Adrenal gland (tissue), 9 donors: ENCODE measurements at regions not wholly inside any gene's neighbourhood (a gene's known extent, or its start where the extent isn't known, plus 50 kb on each side); places are given as distances from the start of the nearest gene placed in this dataset.
"Not testable (repeated sequence)": the region's sequence is repeated elsewhere in the genome, so short reads cannot be mapped to it uniquely, and the experiment has no call there.

Experiments used
- DNase-seq, 7 donors: peaks; one replicate each; pipeline ENCODE4 v3.0.0-alpha.2; 2019 to 2020
- H3K27ac ChIP-seq, 5 donors: fragments of 200-600 bp; sonication (generic) in 4 of 5; 1 replicate in 3 of 5; 2 replicates in 2 of 5; pipeline versions ENCODE4 v1.5.1 to v1.8.0; 2016 to 2020; ENCODE audit warnings: mild to moderate bottlenecking in 1 of 5
- H3K27me3 ChIP-seq: fragments of 200-600 bp; 2 replicates; pipeline ENCODE4 v1.8.0; 2021
- H3K36me3 ChIP-seq, 2 donors: fragments of 200-600 bp; replicated peaks in 1 of 2; 1 replicate in 1 of 2; 2 replicates in 1 of 2; pipeline versions ENCODE4 v1.5.1 to v1.8.0; 2018 to 2022
- H3K4me1 ChIP-seq, 2 donors: fragments of 200-600 bp; replicated peaks in 1 of 2; 1 replicate in 1 of 2; 2 replicates in 1 of 2; pipeline versions ENCODE4 v1.5.1 to v1.8.0; 2018 to 2021
- H3K4me3 ChIP-seq, 4 donors: fragments of 200-600 bp; sonication (generic) in 3 of 4; one replicate each; pipeline ENCODE4 v1.5.1; 2016 to 2018
- H3K9me3 ChIP-seq, 3 donors: fragments of 200-600 bp; sonication (generic) in 1 of 3; replicated peaks in 1 of 3; 1 replicate in 2 of 3; 2 replicates in 1 of 3; pipeline versions ENCODE4 v1.5.1 to v1.8.0; 2016 to 2021
- CTCF ChIP-seq, 6 experiments: fragments of 450-650 bp in 4 of 6; fragments of 200-600 bp in 2 of 6; sonication (generic) in 1 of 6; IDR thresholded peaks; 1 replicate in 5 of 6; 2 replicates in 1 of 6; pipeline versions ENCODE4 v1.5.1 to v1.8.0; 2016 to 2021; ENCODE audit warnings: antibody characterized with exemption in 6 of 6, mild to moderate bottlenecking in 2 of 6, moderate library complexity in 1 of 6
- POLR2A ChIP-seq, 2 donors: fragments of 450-650 bp; IDR thresholded peaks; one replicate each; pipeline ENCODE4 v1.6.1; 2017; ENCODE audit warnings: antibody characterized with exemption in 2 of 2, mild to moderate bottlenecking in 2 of 2, moderate library complexity in 1 of 2
- WGBS, 4 donors: extraction: QIAGEN DNeasy Blood & Tissue Kit in 2 of 4; methylation state at CpG; one replicate each; pipeline versions ENCODE4 v1.1.5 to v1.1.7; 2013 to 2017; 5-methylcytosine and 5-hydroxymethylcytosine counted together
- intact Hi-C, 2 donors: fragments of 100-400 bp; cut with DNase I; formaldehyde crosslinking; loops; one replicate each; pipeline versions ENCODE4 v1.14.1 to v1.15.0; 2022 to 2023
- donor health status: healthy with polysubstance abuse.
- donor health status: Bipolar disorder and iron deficiency.
- donor health status: DM: yes; HTN: yes; CAD: no.
- donor health status: DM: no; HTN: no; CAD: no.
- donor health status: DM: no; HTN: no; CAD: no.

GRCh38 chr6:144922120-144922722, 637.1 kb downstream of the UTRN start:
- intact Hi-C loops = no loop called here
- WGBS, 4 donors = 76 to 89% (median 80%) methylated on average over 3 of the region's 3 CpGs
- no peak for TF ChIP-seq POLR2A (IDR thresholded peaks at IDR 0.05)
- TF ChIP-seq CTCF (IDR thresholded peaks at IDR 0.05) = no peak
- Histone ChIP-seq H3K36me3 (no peaks in the 10 kb centered on the region), H3K4me3 (no peak overlapping the region), H3K9me3 (no peaks in the 10 kb centered on the region), H3K27ac (no peak overlapping the region), H3K27me3 (no peaks in the 10 kb centered on the region), H3K4me1 (no peaks in the 10 kb centered on the region)
- DNase-seq = peak in 1 of 7 donors; percentile 51

GRCh38 chr6:144922771-144923490, 637.8 kb downstream of the UTRN start:
- H3K36me3 ChIP-seq, H3K27ac ChIP-seq, H3K9me3 ChIP-seq, DNase-seq, intact Hi-C loops, H3K4me3 ChIP-seq, H3K27me3 ChIP-seq, H3K4me1 ChIP-seq: not testable (repeated sequence)
- WGBS, 4 donors = 80 to 96% (median 93%) methylated on average over 4 of the region's 5 CpGs

- 76 to 95% (median 93%) methylated on average over 4 to 5 of the region's 5 CpGs for WGBS, 4 donors
- intact Hi-C loops, H3K27ac ChIP-seq, DNase-seq, H3K27me3 ChIP-seq, H3K9me3 ChIP-seq, H3K36me3 ChIP-seq, H3K4me1 ChIP-seq, H3K4me3 ChIP-seq: not testable (repeated sequence)
Observed at GRCh38 chr6:144923491-144923787, 638.3 kb downstream of the UTRN start.

- Histone ChIP-seq H3K4me1 (no peaks in the 10 kb centered on the region), H3K27me3 (no peaks in the 10 kb centered on the region), H3K9me3 (no peaks in the 10 kb centered on the region), H3K27ac (no peak overlapping the region), H3K36me3 (no peaks in the 10 kb centered on the region), H3K4me3 (no peak overlapping the region)
- intact Hi-C loops = no loop called here
- 83 to 100% (median 89%) methylated on average over 1 of the region's 1 CpG for WGBS, 4 donors
- TF ChIP-seq CTCF (IDR thresholded peaks at IDR 0.05) (no peak), POLR2A (IDR thresholded peaks at IDR 0.05) (no peak)
- no peak for DNase-seq
Observed at GRCh38 chr6:144928847-144929246, 643.7 kb downstream of the UTRN start.

- Histone ChIP-seq H3K36me3 (no peaks in the 10 kb centered on the region), H3K4me3 (no peak overlapping the region), H3K9me3 (no peaks in the 10 kb centered on the region), H3K4me1 (no peaks in the 10 kb centered on the region), H3K27ac (no peak overlapping the region), H3K27me3 (no peaks in the 10 kb centered on the region)
- TF ChIP-seq POLR2A (IDR thresholded peaks at IDR 0.05) (no peak), CTCF (IDR thresholded peaks at IDR 0.05) (no peak)
- intact Hi-C loops = no loop called here
- no peak for DNase-seq
- 78 to 97% (median 82%) methylated on average over 1 of the region's 1 CpG for WGBS, 4 donors
Observed at GRCh38 chr6:144929262-144929661, 644.1 kb downstream of the UTRN start.
